Neural cell (in vitro differentiated cells): ENCODE measurements at regions not wholly inside any gene's neighbourhood (a gene's known extent, or its start where the extent isn't known, plus 50 kb on each side); places are given as distances from the start of the nearest gene placed in this dataset.

Experiments
- CTCF ChIP-seq: fragments of 450-650 bp; IDR thresholded peaks from 2 replicates; pipeline ENCODE4 v1.5.1; 2014; ENCODE audit warnings: antibody characterized with exemption, mild to moderate bottlenecking, moderate library complexity; ENCODE audit not compliant: poor library complexity, severe bottlenecking
- EP300 ChIP-seq: fragments of 450-650 bp; conservative IDR thresholded peaks from 2 replicates; pipeline ENCODE4 v1.6.1; 2014; ENCODE audit warnings: antibody characterized with exemption, mild to moderate bottlenecking, moderate library complexity; ENCODE audit not compliant: poor library complexity, severe bottlenecking
- EZH2 ChIP-seq: fragments of 200-600, 300-800 bp; shearing (Covaris generic), sonication (generic); IDR thresholded peaks from 2 replicates; pipeline ENCODE4 v1.6.1; 2014; ENCODE audit warnings: antibody characterized with exemption, low read length, borderline replicate concordance, mild to moderate bottlenecking; ENCODE audit not compliant: insufficient read depth, poor library complexity, severe bottlenecking
- RAD21 ChIP-seq: fragments of 450-650 bp; conservative IDR thresholded peaks from 2 replicates; pipeline ENCODE4 v1.6.1; 2014; ENCODE audit warnings: antibody characterized with exemption, mild to moderate bottlenecking, moderate library complexity
- SMC3 ChIP-seq: fragments of 450-650 bp; conservative IDR thresholded peaks from 2 replicates; pipeline ENCODE4 v1.6.1; 2014; ENCODE audit warnings: antibody characterized with exemption, mild to moderate bottlenecking, moderate library complexity; ENCODE audit not compliant: poor library complexity

GRCh38 chr6:132122871-132123270 lies 171.7 kb upstream of the CCN2 start:
- TF ChIP-seq CTCF: no peak
- TF ChIP-seq EZH2: no peak
- no peak for TF ChIP-seq RAD21
- no peak for TF ChIP-seq SMC3
- TF ChIP-seq EP300: no peak
